OCI-LY1 (cell line): ENCODE measurements at regions not wholly inside any gene's neighbourhood (a gene's known extent, or its start where the extent isn't known, plus 50 kb on each side); places are given as distances from the start of the nearest gene placed in this dataset.

Experiments used
- CTCF ChIP-seq: fragments of 200-600 bp; sonication (generic), shearing (Covaris generic); IDR thresholded peaks from 2 replicates; pipeline ENCODE4 v1.5.1; 2017; ENCODE audit warnings: mild to moderate bottlenecking, antibody characterized with exemption, low read length, moderate library complexity, mixed read lengths
- EZH2 ChIP-seq: fragments of 200-600 bp; sonication (generic), shearing (Covaris generic); IDR thresholded peaks from 2 replicates; pipeline ENCODE4 v1.8.0; 2017; ENCODE audit warnings: borderline replicate concordance, mixed run types, mild to moderate bottlenecking, antibody characterized with exemption, low read length, moderate library complexity, mixed read lengths

GRCh38 chr6:53724501-53724900 is 58.9 kb upstream of the KLHL31 start:
- TF ChIP-seq EZH2 = no peak
- no peak for TF ChIP-seq CTCF
